Astrocyte (in vitro differentiated cells and primary cell): ENCODE measurements at regions not wholly inside any gene's neighbourhood (a gene's known extent, or its start where the extent isn't known, plus 50 kb on each side); places are given as distances from the start of the nearest gene placed in this dataset.

Experiments
- EZH2 ChIP-seq: IDR thresholded peaks from 2 replicates; pipeline ENCODE4 v1.6.1; 2012; ENCODE audit warnings: mild to moderate bottlenecking, low read length, inconsistent platforms; ENCODE audit not compliant: insufficient read depth
- TF ChIP-seq, protein P1 (sequence below): IDR thresholded peaks from 2 replicates; pipeline ENCODE4 v1.5.1; 2011; ENCODE audit warnings: low read depth, mild to moderate bottlenecking, inconsistent platforms, low read length, moderate library complexity; ENCODE audit not compliant: insufficient read depth

DNA sequence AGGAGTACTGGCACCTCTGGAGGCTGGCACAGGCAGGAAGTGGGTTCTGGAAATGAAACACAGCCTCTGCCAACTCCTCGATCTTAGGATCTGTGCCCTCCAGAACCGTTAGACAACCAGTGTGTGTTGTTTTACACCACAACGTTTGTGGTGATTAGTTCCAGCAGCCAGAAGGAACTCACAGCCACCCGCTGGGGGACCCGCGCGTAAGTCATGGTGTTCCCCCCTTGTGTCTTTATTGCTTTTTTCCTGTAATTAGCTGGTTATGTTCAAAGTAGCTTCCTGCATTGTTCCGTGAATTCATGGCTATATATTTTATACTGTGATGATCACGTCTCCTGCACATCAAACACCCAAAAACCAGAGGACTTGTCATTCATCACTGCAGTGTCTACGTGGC lies 117.4 kb downstream of the RNASET2 start:
- TF ChIP-seq EZH2, result no peak
- TF ChIP-seq, protein P1, sequence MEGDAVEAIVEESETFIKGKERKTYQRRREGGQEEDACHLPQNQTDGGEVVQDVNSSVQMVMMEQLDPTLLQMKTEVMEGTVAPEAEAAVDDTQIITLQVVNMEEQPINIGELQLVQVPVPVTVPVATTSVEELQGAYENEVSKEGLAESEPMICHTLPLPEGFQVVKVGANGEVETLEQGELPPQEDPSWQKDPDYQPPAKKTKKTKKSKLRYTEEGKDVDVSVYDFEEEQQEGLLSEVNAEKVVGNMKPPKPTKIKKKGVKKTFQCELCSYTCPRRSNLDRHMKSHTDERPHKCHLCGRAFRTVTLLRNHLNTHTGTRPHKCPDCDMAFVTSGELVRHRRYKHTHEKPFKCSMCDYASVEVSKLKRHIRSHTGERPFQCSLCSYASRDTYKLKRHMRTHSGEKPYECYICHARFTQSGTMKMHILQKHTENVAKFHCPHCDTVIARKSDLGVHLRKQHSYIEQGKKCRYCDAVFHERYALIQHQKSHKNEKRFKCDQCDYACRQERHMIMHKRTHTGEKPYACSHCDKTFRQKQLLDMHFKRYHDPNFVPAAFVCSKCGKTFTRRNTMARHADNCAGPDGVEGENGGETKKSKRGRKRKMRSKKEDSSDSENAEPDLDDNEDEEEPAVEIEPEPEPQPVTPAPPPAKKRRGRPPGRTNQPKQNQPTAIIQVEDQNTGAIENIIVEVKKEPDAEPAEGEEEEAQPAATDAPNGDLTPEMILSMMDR, result no peak
